Fibroblast of lung (primary cell): ENCODE measurements at regions not wholly inside any gene's neighbourhood (a gene's known extent, or its start where the extent isn't known, plus 50 kb on each side); places are given as distances from the start of the nearest gene placed in this dataset.

ENCODE experiments used
- DNase-seq, 2 donors: peaks; one replicate each; pipeline versions ENCODE4 v3.0.0 to v3.0.0-alpha.2; 2010; ENCODE audit warnings: low read depth in 2 of 2
- H2AFZ ChIP-seq: 2 replicates; pipeline ENCODE4 v1.5.1; 2012; ENCODE audit warnings: low read length, control low read depth, inconsistent platforms
- H3K27ac ChIP-seq: 2 replicates; pipeline ENCODE4 v1.5.1; 2011; ENCODE audit warnings: low read length, control low read depth; ENCODE audit not compliant: insufficient read depth
- H3K27me3 ChIP-seq: 2 replicates; pipeline ENCODE4 v1.5.1; 2011; ENCODE audit warnings: mild to moderate bottlenecking, low read length; ENCODE audit not compliant: control insufficient read depth, insufficient read depth
- H3K36me3 ChIP-seq: 2 replicates; pipeline ENCODE4 v1.5.1; 2011; ENCODE audit warnings: low read length; ENCODE audit not compliant: control insufficient read depth, insufficient read depth
- H3K4me1 ChIP-seq: 2 replicates; pipeline ENCODE4 v1.5.1; 2011; ENCODE audit warnings: low read length; ENCODE audit not compliant: control insufficient read depth, insufficient read depth; ENCODE audit errors: extremely low read depth
- H3K4me2 ChIP-seq: 2 replicates; pipeline ENCODE4 v1.5.1; 2011; ENCODE audit warnings: low read length, control low read depth; ENCODE audit not compliant: insufficient read depth; ENCODE audit errors: extremely low read depth
- H3K4me3 ChIP-seq, 4 experiments: fragments of 200-600 bp in 1 of 4; sonication (generic) in 1 of 4; replicated peaks in 1 of 4; 2 replicates each; pipeline ENCODE4 v1.5.1; 2011 to 2016; ENCODE audit warnings: low read length in 4 of 4, low read depth in 3 of 4, mild to moderate bottlenecking in 3 of 4, control low read depth in 2 of 4, inconsistent platforms in 1 of 4, mixed read lengths in 1 of 4; ENCODE audit not compliant: insufficient read depth in 1 of 4; ENCODE audit errors: control extremely low read depth in 1 of 4
- H3K79me2 ChIP-seq: 2 replicates; pipeline ENCODE4 v1.5.1; 2012; ENCODE audit warnings: mild to moderate bottlenecking, low read length, inconsistent platforms; ENCODE audit not compliant: control insufficient read depth, insufficient read depth
- H3K9ac ChIP-seq: 2 replicates; pipeline ENCODE4 v1.5.1; 2011; ENCODE audit warnings: mild to moderate bottlenecking, low read length, control low read depth; ENCODE audit not compliant: insufficient read depth
- H3K9me3 ChIP-seq: 2 replicates; pipeline ENCODE4 v1.5.1; 2012; ENCODE audit warnings: low read depth, low read length; ENCODE audit not compliant: control insufficient read depth, insufficient read depth
- H4K20me1 ChIP-seq: 2 replicates; pipeline ENCODE4 v1.5.1; 2011; ENCODE audit warnings: low read length; ENCODE audit not compliant: control insufficient read depth, insufficient read depth; ENCODE audit errors: extremely low read depth
- EZH2 ChIP-seq: IDR thresholded peaks from 2 replicates; pipeline ENCODE4 v1.5.1; 2012; ENCODE audit warnings: low read length, control low read depth, mild to moderate bottlenecking; ENCODE audit errors: missing control alignments
- TF ChIP-seq, protein P1 (sequence below), 2 donors: IDR thresholded peaks in 1 of 2; conservative IDR thresholded peaks in 1 of 2; 1 replicate in 1 of 2; 2 replicates in 1 of 2; pipeline ENCODE4 v1.5.1; 2011 to 2012; ENCODE audit warnings: low read length in 2 of 2, control low read depth in 1 of 2, inconsistent platforms in 1 of 2, low read depth in 1 of 2, mild to moderate bottlenecking in 1 of 2

DNA sequence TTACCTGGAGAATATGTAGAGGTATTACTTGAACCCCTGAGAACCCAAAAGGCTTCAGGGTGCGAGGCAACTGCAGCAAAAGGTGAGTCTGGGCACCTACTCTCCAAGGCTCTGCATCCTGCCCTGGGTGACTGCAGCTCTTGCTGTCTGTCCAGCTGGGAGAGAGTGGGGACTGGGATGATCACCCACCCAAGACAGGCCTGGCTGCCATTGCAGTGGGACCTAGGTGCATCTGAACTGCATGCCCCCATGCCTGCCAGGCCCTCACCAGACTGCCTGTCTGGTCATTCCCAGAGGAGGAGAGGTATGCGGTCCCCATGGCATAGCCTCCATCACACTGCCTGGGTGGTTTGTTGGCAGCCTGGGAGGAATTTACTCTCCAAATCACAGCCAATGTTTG lies 563.9 kb downstream of the TFAP2A start:
- H3K27me3 ChIP-seq = no peaks in the 10 kb centered on the region
- H2AFZ ChIP-seq = no peak overlapping the region
- no peak overlapping the region for H3K9ac ChIP-seq
- no peaks in the 10 kb centered on the region for H3K9me3 ChIP-seq
- DNase-seq = no peak
- no peak overlapping the region for H3K4me2 ChIP-seq
- no peak overlapping the region for H3K4me3 ChIP-seq
- H3K4me1 ChIP-seq = no peaks in the 10 kb centered on the region
- H3K79me2 ChIP-seq = no peaks in the 10 kb centered on the region
- H3K36me3 ChIP-seq = no peaks in the 10 kb centered on the region
- H3K27ac ChIP-seq = no peak overlapping the region
- no peak for TF ChIP-seq EZH2
- TF ChIP-seq, protein P1, sequence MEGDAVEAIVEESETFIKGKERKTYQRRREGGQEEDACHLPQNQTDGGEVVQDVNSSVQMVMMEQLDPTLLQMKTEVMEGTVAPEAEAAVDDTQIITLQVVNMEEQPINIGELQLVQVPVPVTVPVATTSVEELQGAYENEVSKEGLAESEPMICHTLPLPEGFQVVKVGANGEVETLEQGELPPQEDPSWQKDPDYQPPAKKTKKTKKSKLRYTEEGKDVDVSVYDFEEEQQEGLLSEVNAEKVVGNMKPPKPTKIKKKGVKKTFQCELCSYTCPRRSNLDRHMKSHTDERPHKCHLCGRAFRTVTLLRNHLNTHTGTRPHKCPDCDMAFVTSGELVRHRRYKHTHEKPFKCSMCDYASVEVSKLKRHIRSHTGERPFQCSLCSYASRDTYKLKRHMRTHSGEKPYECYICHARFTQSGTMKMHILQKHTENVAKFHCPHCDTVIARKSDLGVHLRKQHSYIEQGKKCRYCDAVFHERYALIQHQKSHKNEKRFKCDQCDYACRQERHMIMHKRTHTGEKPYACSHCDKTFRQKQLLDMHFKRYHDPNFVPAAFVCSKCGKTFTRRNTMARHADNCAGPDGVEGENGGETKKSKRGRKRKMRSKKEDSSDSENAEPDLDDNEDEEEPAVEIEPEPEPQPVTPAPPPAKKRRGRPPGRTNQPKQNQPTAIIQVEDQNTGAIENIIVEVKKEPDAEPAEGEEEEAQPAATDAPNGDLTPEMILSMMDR (conservative IDR thresholded peaks at IDR 0.05 in 1 of 2, IDR thresholded peaks at IDR 0.05 in 1 of 2; ENCODE audit: low read depth in 1 of 2, low read length in 2 of 2) = no peak
- H4K20me1 ChIP-seq = no peaks in the 10 kb centered on the region

DNA sequence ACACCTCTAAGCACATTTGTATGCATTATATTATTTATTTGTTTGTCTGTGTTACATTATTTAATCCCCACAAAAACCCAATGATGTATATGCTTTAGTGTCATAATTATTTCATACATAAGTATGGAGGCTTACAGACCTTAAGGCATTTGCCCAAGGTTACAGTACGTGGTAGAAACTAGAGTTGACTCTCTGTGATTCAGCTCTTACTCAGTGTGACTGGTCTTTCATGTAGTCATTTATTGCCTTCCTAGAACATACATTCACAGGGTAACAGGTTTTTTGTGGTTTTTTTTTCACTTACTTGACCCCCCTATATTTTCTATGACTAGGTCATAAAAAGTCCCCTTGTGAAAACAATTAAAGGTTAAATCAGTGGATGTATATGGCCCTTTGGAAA lies 566.8 kb downstream of the TFAP2A start:
- H3K79me2 ChIP-seq = no peaks in the 10 kb centered on the region
- H2AFZ ChIP-seq = no peak overlapping the region
- no peaks in the 10 kb centered on the region for H3K9me3 ChIP-seq
- H4K20me1 ChIP-seq = no peaks in the 10 kb centered on the region
- H3K4me2 ChIP-seq = no peak overlapping the region
- no peak overlapping the region for H3K9ac ChIP-seq
- no peaks in the 10 kb centered on the region for H3K27me3 ChIP-seq
- H3K27ac ChIP-seq = no peak overlapping the region
- H3K4me1 ChIP-seq = no peaks in the 10 kb centered on the region
- no peak for DNase-seq
- TF ChIP-seq, protein P1 (conservative IDR thresholded peaks at IDR 0.05 in 1 of 2, IDR thresholded peaks at IDR 0.05 in 1 of 2; ENCODE audit: low read depth in 1 of 2, low read length in 2 of 2) = no peak
- TF ChIP-seq EZH2 = no peak
- H3K36me3 ChIP-seq = no peaks in the 10 kb centered on the region
- H3K4me3 ChIP-seq = no peak overlapping the region

DNA sequence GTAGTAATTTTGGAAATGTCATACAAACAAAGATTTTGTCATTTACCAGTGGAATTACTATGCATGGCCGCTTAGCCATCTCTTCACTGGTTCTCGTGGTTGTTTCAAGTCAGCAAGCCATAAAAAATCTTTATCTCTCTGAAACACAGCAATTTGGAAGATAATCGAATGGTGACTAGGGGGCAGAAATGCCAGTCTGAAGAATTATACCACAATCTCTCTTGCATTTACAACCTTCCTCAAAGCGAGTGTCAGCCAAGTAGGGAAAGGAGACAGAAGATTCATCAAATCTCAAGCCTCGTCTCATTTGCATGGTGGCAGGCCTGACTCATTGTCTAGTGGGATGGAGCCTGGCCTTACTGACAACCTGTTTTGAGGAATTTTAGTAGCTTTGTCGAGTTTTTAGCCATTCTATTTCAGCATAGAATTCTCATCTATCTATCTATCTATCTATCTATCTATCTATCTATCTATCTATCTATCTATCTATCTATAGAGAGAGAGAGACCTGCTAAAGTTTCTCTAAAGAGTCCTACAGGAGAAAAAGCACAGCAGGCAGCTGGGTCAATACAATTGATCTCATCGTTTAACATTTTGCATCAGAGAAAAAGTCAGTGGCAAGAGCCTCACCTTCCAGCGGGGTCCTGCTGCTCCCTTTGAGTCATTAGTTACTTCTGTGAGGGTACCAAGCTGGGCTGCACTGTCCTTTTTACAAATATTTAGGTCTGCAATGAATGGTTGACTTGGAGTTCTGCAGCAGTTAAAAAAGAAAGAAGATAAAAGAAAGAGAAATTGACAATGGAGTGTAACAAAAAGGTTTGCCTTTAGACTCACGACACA lies 572.8 kb downstream of the TFAP2A start:
- no peaks in the 10 kb centered on the region for H3K4me1 ChIP-seq
- no peaks in the 10 kb centered on the region for H3K27me3 ChIP-seq
- no peak for DNase-seq
- no peaks in the 10 kb centered on the region for H3K79me2 ChIP-seq
- TF ChIP-seq, protein P1 (conservative IDR thresholded peaks at IDR 0.05 in 1 of 2, IDR thresholded peaks at IDR 0.05 in 1 of 2; ENCODE audit: low read depth in 1 of 2, low read length in 2 of 2) = no peak
- TF ChIP-seq EZH2 = no peak
- no peak overlapping the region for H3K4me2 ChIP-seq
- no peak overlapping the region for H3K4me3 ChIP-seq
- H4K20me1 ChIP-seq = no peaks in the 10 kb centered on the region
- H3K9ac ChIP-seq = no peak overlapping the region
- H2AFZ ChIP-seq = no peak overlapping the region
- H3K9me3 ChIP-seq = no peaks in the 10 kb centered on the region
- no peaks in the 10 kb centered on the region for H3K36me3 ChIP-seq
- H3K27ac ChIP-seq = no peak overlapping the region
